T-helper 17 cell (primary cell): ENCODE measurements at regions not wholly inside any gene's neighbourhood (a gene's known extent, or its start where the extent isn't known, plus 50 kb on each side); places are given as distances from the start of the nearest gene placed in this dataset.
"Not testable (repeated sequence)": the region's sequence is repeated elsewhere in the genome, so short reads cannot be mapped to it uniquely, and the experiment has no call there.

Experiments
- ATAC-seq: fragments of 150-1000 bp; cut with Tn5 transposase; 2 replicates; pipeline ENCODE4 v1.10.0; 2021; ENCODE audit warnings: mild to moderate bottlenecking, moderate library complexity
- DNase-seq, 3 donors: peaks; one replicate each; pipeline versions ENCODE4 v3.0.0 to v3.0.0-alpha.2; 2020 to 2021
- H3K9me3 ChIP-seq: one replicate; pipeline ENCODE4 v1.7.0; 2013; ENCODE audit warnings: low read length, mild to moderate bottlenecking; ENCODE audit not compliant: control insufficient read depth, poor library complexity, severe bottlenecking
- H3K27ac Mint-ChIP-seq: one replicate; pipeline ENCODE4 v1.8.0; 2022; ENCODE audit warnings: mild to moderate bottlenecking, moderate library complexity, mixed read lengths
- H3K27me3 Mint-ChIP-seq: one replicate; pipeline ENCODE4 v1.8.0; 2022; ENCODE audit warnings: mixed read lengths
- H3K36me3 Mint-ChIP-seq: one replicate; pipeline ENCODE4 v1.8.0; 2022; ENCODE audit warnings: low read depth, mixed read lengths
- H3K4me1 Mint-ChIP-seq: one replicate; pipeline ENCODE4 v1.8.0; 2022; ENCODE audit warnings: mild to moderate bottlenecking, mixed read lengths
- H3K4me3 Mint-ChIP-seq: one replicate; pipeline ENCODE4 v1.8.0; 2022; ENCODE audit warnings: mild to moderate bottlenecking, moderate library complexity, mixed read lengths

GRCh38 chr12:114847441-114848035 lies 163.6 kb upstream of the TBX3 start:
- ATAC-seq (no peak), DNase-seq (no peak)
- no peaks in the 10 kb centered on the region for H3K9me3 ChIP-seq
- no peaks in the 10 kb centered on the region for H3K36me3 Mint-ChIP-seq
- H3K27ac Mint-ChIP-seq: no peak overlapping the region
- H3K4me3 Mint-ChIP-seq: no peak overlapping the region
- no peaks in the 10 kb centered on the region for H3K4me1 Mint-ChIP-seq
- no peaks in the 10 kb centered on the region for H3K27me3 Mint-ChIP-seq

DNA sequence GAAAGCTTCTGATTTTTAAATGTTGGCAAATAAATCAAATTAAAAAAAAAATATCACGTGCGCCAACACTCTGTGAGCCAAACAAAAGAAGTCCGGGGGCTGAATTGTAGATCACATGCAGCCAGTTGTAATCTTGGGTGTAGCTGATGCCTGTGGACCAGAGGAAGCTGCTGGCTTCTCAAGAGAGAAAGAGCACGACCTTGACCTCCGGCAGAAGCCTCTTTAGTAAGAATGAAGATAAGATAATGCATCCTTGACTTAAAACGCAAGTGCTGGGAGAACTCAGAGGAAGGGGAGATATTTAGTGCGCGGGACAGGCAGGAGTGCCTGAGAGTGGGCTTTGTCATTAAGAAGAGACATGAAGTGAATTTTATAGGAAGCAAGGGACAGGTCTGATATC lies 162.8 kb upstream of the TBX3 start:
- Mint-ChIP-seq H3K27me3 (no peaks in the 10 kb centered on the region), H3K4me3 (no peak overlapping the region), H3K27ac (no peak overlapping the region), H3K4me1 (no peaks in the 10 kb centered on the region), H3K36me3 (no peaks in the 10 kb centered on the region)
- no peaks in the 10 kb centered on the region for H3K9me3 ChIP-seq
- DNase-seq (no peak), ATAC-seq (no peak)

GRCh38 chr12:114841557-114842251 lies 157.7 kb upstream of the TBX3 start:
- no peak overlapping the region for H3K4me3 Mint-ChIP-seq
- ATAC-seq (no peak), DNase-seq (no peak)
- no peaks in the 10 kb centered on the region for H3K36me3 Mint-ChIP-seq
- no peak overlapping the region for H3K27ac Mint-ChIP-seq
- no peaks in the 10 kb centered on the region for H3K4me1 Mint-ChIP-seq
- H3K27me3 Mint-ChIP-seq: no peaks in the 10 kb centered on the region
- H3K9me3 ChIP-seq: no peaks in the 10 kb centered on the region

GRCh38 chr12:114838480-114838879 lies 154.5 kb upstream of the TBX3 start:
- DNase-seq (no peak), ATAC-seq (no peak)
- peaks cover 3% of the 10 kb centered on the region for H3K9me3 ChIP-seq
- Mint-ChIP-seq H3K27me3 (no peaks in the 10 kb centered on the region), H3K27ac (no peak overlapping the region), H3K4me1 (no peaks in the 10 kb centered on the region), H3K36me3 (no peaks in the 10 kb centered on the region), H3K4me3 (no peak overlapping the region)

DNA sequence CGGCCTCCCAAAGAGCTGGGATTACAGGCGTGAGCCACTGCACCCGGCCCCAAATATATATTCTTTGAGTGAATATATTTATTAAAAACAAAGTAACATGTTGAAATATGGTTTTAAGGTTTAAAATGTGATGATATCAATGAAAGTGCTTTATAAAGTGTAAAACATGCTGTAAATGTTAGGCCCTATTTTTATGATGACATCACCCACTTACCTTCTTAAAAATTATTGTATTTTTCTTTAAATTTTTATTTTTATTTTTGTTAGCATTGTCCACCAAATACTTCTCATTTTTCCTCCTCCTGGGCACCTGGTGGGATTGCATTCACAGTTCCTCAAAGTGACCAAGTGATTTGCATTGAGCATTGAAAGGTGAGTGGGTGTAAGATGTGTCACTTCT lies 152.6 kb upstream of the TBX3 start:
- Mint-ChIP-seq H3K27ac (no peak overlapping the region), H3K4me3 (no peak overlapping the region), H3K4me1 (no peaks in the 10 kb centered on the region), H3K27me3 (no peaks in the 10 kb centered on the region), H3K36me3 (no peaks in the 10 kb centered on the region)
- no peak for ATAC-seq
- DNase-seq: no peak
- peaks cover 3% of the 10 kb centered on the region for H3K9me3 ChIP-seq

- no peak for ATAC-seq
- Mint-ChIP-seq H3K36me3 (no peaks in the 10 kb centered on the region), H3K27me3 (no peaks in the 10 kb centered on the region), H3K4me3 (no peak overlapping the region), H3K4me1 (no peaks in the 10 kb centered on the region), H3K27ac (no peak overlapping the region)
- no peak for DNase-seq
- peaks cover 3% of the 10 kb centered on the region for H3K9me3 ChIP-seq
These were observed 151.1 kb upstream of the TBX3 start for GRCh38 chr12:114835031-114835430.

GRCh38 chr12:114834621-114835020 lies 150.6 kb upstream of the TBX3 start:
- ATAC-seq: no peak
- H3K9me3 ChIP-seq: peaks cover 3% of the 10 kb centered on the region
- no peak for DNase-seq
- H3K27me3 Mint-ChIP-seq: no peaks in the 10 kb centered on the region
- H3K27ac Mint-ChIP-seq: no peak overlapping the region
- no peak overlapping the region for H3K4me3 Mint-ChIP-seq
- no peaks in the 10 kb centered on the region for H3K4me1 Mint-ChIP-seq
- H3K36me3 Mint-ChIP-seq: no peaks in the 10 kb centered on the region

GRCh38 chr12:114829833-114830232 lies 145.9 kb upstream of the TBX3 start:
- DNase-seq: no peak
- H3K36me3 Mint-ChIP-seq: no peaks in the 10 kb centered on the region
- no peaks in the 10 kb centered on the region for H3K4me1 Mint-ChIP-seq
- ATAC-seq: no peak
- H3K9me3 ChIP-seq: no peaks in the 10 kb centered on the region
- no peaks in the 10 kb centered on the region for H3K27me3 Mint-ChIP-seq
- H3K4me3 Mint-ChIP-seq: no peak overlapping the region
- H3K27ac Mint-ChIP-seq: no peak overlapping the region

- not testable (repeated sequence) for H3K4me3 Mint-ChIP-seq, DNase-seq
These were observed 145.3 kb upstream of the TBX3 start for GRCh38 chr12:114829244-114829643.

GRCh38 chr12:114827461-114827860 lies 143.5 kb upstream of the TBX3 start:
- Mint-ChIP-seq H3K4me1 (no peaks in the 10 kb centered on the region), H3K36me3 (no peaks in the 10 kb centered on the region)
- no peak for ATAC-seq

More at GRCh38 chr12:114829244-114829643, 145.3 kb upstream of the TBX3 start:
- H3K9me3 ChIP-seq, H3K27ac Mint-ChIP-seq, ATAC-seq, H3K36me3 Mint-ChIP-seq, H3K4me1 Mint-ChIP-seq, H3K27me3 Mint-ChIP-seq: not testable (repeated sequence)

GRCh38 chr12:114826244-114826643 lies 142.3 kb upstream of the TBX3 start:
- no peak overlapping the region for H3K27ac Mint-ChIP-seq
- no peaks in the 10 kb centered on the region for H3K36me3 Mint-ChIP-seq
- no peaks in the 10 kb centered on the region for H3K27me3 Mint-ChIP-seq

More at GRCh38 chr12:114827461-114827860, 143.5 kb upstream of the TBX3 start:
- no peaks in the 10 kb centered on the region for H3K27me3 Mint-ChIP-seq
- no peak for DNase-seq
- no peak overlapping the region for H3K27ac Mint-ChIP-seq
- H3K4me3 Mint-ChIP-seq: no peak overlapping the region
- no peaks in the 10 kb centered on the region for H3K9me3 ChIP-seq

GRCh38 chr12:114823724-114824123 lies 139.7 kb upstream of the TBX3 start:
- no peak overlapping the region for H3K4me3 Mint-ChIP-seq
- no peaks in the 10 kb centered on the region for H3K36me3 Mint-ChIP-seq
- H3K27me3 Mint-ChIP-seq: no peaks in the 10 kb centered on the region
- ATAC-seq (no peak), DNase-seq (no peak)
- H3K9me3 ChIP-seq: no peaks in the 10 kb centered on the region
- no peaks in the 10 kb centered on the region for H3K4me1 Mint-ChIP-seq
- no peak overlapping the region for H3K27ac Mint-ChIP-seq

More at GRCh38 chr12:114826244-114826643, 142.3 kb upstream of the TBX3 start:
- no peaks in the 10 kb centered on the region for H3K9me3 ChIP-seq
- Mint-ChIP-seq H3K4me3 (no peak overlapping the region), H3K4me1 (no peaks in the 10 kb centered on the region)
- no peak for ATAC-seq
- DNase-seq: no peak

DNA sequence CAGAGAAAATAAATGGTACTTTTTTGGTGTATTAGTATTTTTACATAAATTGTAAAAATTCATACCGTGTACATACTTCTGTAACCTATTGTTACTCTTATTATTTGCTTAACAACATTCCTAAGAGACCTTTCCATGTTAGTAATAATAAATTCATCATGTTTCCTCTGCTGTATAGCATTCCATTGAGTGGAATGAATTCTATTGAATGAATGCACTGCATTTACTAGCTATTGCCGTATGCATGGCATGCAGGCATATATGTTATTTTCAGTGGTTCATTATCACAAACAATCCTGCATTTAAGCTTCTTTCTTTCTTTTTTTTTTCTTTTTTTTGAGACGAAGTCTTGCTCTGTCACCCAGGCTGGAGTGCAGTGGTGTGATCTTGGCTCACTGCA lies 137.6 kb upstream of the TBX3 start:
- H3K27me3 Mint-ChIP-seq: no peaks in the 10 kb centered on the region
- H3K4me1 Mint-ChIP-seq: no peaks in the 10 kb centered on the region
- H3K27ac Mint-ChIP-seq: no peak overlapping the region
- H3K4me3 Mint-ChIP-seq: no peak overlapping the region
- H3K9me3 ChIP-seq: no peaks in the 10 kb centered on the region
- no peak for ATAC-seq
- DNase-seq: no peak
- no peaks in the 10 kb centered on the region for H3K36me3 Mint-ChIP-seq

GRCh38 chr12:114820796-114821195 lies 136.8 kb upstream of the TBX3 start:
- Mint-ChIP-seq H3K4me1 (peaks cover 2% of the 10 kb centered on the region), H3K36me3 (no peaks in the 10 kb centered on the region), H3K27me3 (peaks cover 4% of the 10 kb centered on the region), H3K27ac (no peak overlapping the region), H3K4me3 (no peak overlapping the region)
- no peaks in the 10 kb centered on the region for H3K9me3 ChIP-seq
- no peak for DNase-seq
- ATAC-seq: no peak
